Stimulated activated CD8-positive, alpha-beta memory T cell treated with anti-CD3 and anti-CD28 coated beads, Interleukin-12 subunit alpha, Interleukin-12 subunit beta, amount 100 ng/mL, for 24 hours (primary cell): ENCODE measurements at regions not wholly inside any gene's neighbourhood (a gene's known extent, or its start where the extent isn't known, plus 50 kb on each side); places are given as distances from the start of the nearest gene placed in this dataset.

Experiments used
- DNase-seq: peaks from one replicate; pipeline ENCODE4 v3.0.0-alpha.2; 2020; ENCODE audit errors: extremely low read depth

GRCh38 chr10:130623680-130624267 is 487.6 kb downstream of the GLRX3 start:
- no peak for DNase-seq

DNA sequence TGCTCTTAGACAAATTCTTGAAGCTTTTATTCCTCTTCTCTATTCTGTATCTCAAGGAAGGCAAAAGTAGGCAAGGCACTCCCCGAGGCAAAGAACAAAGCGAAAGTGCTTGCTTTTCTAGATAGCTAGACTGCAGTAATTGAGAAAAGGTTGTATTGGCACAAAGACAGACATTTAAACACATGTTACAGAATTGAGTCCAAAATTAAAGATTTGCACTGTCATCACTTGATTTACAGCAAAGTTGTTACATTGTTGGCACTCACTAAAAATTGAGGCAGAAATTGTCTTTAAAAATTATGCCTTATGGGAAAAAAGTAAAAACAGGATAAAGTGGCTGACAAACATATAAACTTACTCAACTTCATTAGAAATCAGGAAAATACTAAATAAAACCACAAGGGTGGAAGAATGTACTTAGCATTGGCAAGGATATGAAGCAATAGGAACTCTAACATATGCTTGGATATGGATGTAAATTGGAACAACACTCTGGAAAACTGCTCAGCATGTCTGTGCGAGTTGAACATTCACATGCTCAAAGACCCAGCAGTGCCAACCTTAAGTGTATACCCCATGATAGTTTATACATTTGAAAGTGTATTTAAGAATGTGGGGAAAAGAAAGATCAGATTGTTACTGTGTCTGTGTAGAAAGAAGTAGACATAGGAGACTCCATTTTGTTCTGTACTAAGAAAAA is 491.3 kb downstream of the GLRX3 start:
- DNase-seq, result no peak

DNA sequence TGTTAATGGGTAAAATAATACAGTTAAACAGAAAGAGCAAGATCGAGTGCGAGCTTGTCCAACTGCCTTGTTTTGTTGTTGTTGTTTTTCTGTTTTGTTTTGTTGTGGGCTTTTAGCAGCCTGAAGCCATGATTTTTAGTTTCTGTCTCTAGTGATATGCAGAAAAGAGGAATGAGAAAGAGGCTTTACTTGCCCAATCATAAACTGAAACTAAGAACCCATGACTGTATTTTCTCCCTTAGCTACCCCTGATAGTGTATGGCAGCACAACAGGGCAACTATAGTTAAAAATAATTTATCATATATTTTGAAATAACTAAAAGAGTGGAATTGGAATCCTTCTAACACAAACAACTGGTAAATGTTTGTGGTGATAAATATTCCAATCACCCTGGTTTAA is 493.9 kb downstream of the GLRX3 start:
- DNase-seq, result no peak

- no peak for DNase-seq
These were observed 495.2 kb downstream of the GLRX3 start for GRCh38 chr10:130631142-130632096.

GRCh38 chr10:130634816-130635215 is 498.6 kb downstream of the GLRX3 start:
- no peak for DNase-seq

DNA sequence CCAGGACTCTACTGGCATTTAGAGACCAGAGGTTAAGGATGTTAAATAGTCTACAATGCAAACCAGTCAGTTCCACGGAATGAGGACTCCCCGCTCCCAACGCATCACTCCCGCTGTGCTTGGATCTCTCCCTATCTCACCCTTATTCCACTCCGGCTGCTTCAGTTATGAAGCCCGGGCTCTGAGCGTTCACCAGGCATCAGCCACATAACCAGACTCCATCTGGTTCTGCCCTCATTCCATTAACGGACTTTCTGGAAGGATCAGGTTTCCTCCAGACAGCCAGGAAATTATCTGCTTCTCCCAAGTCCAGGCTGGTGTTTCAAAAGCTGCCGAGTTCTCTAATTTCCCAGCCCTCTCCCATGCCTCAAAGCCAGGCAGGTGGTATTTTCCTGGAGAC is 499.3 kb downstream of the GLRX3 start:
- DNase-seq, result no peak

- DNase-seq, result no peak
These were observed 500.2 kb downstream of the GLRX3 start for GRCh38 chr10:130636313-130636930.

DNA sequence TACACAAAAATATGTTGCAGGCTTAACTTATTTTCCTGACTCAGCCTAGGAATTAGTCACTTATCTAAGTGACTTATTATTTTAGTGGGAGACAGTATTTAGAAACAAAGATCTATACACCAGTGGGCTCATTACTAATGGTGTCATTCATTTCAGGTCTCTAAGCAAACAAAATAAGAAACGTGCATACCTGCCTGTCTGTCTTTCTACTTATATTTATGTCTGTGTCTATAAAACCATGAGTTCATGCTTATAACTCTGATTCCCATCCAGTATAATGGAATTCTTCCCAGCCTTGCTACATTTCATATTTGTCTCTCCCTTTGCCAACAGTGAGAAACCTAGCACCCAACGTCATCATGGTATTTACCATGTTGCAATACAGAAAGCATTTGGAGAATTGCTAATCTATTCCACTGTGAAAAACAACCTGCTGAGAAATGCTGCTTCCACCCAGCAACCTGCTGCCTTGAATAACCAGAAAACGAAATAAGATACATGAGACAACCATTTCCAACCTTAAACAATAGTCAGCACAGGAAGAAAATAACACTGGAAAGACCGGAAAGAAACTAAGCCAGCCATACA is 501.0 kb downstream of the GLRX3 start:
- no peak for DNase-seq

- no peak for DNase-seq
These were observed 502.8 kb downstream of the GLRX3 start for GRCh38 chr10:130638991-130639390.

DNA sequence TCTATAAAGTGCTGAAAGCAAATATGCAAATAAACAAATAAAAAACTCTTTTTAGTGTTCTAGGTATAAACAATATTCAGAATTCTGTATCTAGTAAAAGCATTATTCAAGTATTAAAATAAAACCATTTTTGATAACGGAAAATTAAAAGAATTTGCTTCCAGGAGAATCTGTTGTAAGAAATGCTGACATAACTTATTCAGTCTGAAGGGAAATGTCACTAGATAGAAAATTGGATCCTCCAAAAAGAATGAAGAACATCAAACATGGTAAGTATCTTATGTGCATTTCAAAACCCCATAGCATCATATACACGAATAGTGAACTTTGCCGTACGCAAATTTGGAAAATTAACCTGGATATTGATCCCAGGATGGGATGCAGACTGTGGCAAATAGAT is 506.7 kb downstream of the GLRX3 start:
- no peak for DNase-seq

DNA sequence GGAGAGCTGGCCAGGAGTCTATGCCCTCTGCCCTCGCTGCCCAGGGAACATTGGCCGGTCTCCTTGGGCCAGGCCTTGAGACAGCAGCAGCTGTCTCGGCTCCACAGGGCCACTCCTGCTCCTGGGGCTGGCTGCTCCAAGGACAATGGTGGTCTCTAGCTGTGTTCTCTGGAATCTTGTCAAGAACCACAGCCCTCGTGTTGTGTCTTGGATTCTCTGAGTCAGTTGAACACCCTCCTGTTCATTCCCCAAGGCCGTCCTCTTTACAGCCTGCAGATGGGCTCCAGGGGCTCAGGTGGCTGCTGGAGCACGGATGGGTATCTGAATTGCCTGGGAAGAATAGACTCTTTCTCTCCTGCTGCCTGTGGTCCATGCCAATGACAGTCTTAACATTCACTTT is 511.1 kb downstream of the GLRX3 start:
- DNase-seq, result no peak

- DNase-seq, result no peak
These were observed 512.6 kb downstream of the GLRX3 start for GRCh38 chr10:130648807-130649206.

GRCh38 chr10:130652544-130652943 is 516.4 kb downstream of the GLRX3 start:
- DNase-seq, result no peak

- no peak for DNase-seq
These were observed 516.9 kb downstream of the GLRX3 start for GRCh38 chr10:130652964-130653578.

- no peak for DNase-seq
These were observed 518.5 kb downstream of the GLRX3 start for GRCh38 chr10:130654726-130655125.

- DNase-seq, result no peak
These were observed 519.4 kb downstream of the GLRX3 start for GRCh38 chr10:130655313-130656186.

- no peak for DNase-seq
These were observed 520.0 kb downstream of the GLRX3 start for GRCh38 chr10:130656187-130656575.

DNA sequence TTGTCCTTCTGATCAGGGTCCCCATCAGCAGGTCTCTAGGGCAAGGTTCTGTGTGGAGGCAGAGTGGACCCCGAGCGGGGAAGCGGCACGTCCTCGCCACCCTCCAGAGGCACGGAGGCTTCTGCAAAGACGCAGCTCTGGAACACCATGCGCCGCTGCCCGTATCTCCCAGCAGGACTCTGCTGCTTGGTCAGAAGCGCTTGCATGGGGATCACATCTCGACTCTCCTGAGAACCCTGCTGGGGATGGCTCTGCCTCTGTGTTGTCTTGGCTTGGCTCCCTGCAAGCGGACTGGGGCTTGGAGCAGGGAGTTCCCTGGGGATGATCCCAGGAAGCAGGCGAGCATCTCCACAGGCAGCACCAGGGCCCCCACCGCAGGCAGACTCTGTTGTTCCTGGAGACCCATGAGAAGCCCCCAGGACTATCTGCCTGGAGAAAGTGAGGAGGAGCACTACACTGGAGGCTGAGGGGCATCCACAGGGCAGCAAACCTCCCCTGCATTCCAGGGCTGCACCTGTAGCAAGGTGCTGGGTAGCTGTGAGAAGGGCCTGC is 520.5 kb downstream of the GLRX3 start:
- DNase-seq, result no peak

- DNase-seq, result no peak
These were observed 522.6 kb downstream of the GLRX3 start for GRCh38 chr10:130658687-130659290.

DNA sequence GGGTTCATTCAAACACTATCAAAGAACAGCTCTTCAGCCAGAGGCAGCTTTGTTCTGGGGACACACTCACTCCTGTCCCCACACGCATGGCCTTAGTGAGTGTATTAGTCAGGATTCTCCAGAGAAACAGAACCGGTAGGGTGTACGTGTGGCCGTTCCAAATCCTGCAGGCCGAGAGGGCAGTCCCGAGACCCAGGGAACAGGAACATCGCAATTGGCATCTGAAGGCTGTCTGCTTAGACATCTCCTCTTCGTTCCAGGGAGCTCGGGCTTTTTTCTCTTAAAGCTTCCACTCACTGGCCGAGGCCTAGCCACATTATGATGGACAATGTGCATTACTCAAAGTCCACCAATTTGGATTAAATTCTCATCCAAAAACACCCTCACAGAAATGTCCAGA is 523.3 kb downstream of the GLRX3 start:
- no peak for DNase-seq
